GM21367 (cell line): ENCODE measurements at regions not wholly inside any gene's neighbourhood (a gene's known extent, or its start where the extent isn't known, plus 50 kb on each side); places are given as distances from the start of the nearest gene placed in this dataset.
"Not testable (repeated sequence)": the region's sequence is repeated elsewhere in the genome, so short reads cannot be mapped to it uniquely, and the experiment has no call there.

ENCODE experiments used
- ATAC-seq: cut with Tn5 transposase; IDR thresholded peaks from one replicate; pipeline ENCODE4 v1.9.1; 2021; ENCODE audit not compliant: unreplicated experiment

GRCh38 chr3:75312469-75312868 is 351.7 kb upstream of the FRG2C start:
- not testable (repeated sequence) for ATAC-seq

DNA sequence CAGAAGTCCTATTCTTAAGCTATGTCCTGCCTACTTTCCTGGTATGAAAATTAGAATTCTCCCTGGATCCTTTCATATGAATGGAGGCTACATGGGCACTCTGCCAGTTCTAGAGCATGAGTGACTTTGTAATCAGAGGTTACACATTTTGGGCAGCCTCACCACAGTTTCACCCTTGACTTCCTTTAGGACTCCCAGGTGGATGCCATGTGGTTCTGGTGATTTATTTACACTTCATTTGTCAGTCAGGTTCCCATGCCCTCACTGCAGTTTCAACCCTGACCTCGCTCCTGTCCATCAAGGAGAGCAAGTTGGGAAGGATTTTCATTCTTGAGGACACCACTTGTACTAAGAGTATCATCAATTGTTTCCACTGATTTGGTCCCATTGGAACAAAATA is 344.4 kb upstream of the FRG2C start:
- not testable (repeated sequence) for ATAC-seq

GRCh38 chr3:75320369-75320768 is 343.8 kb upstream of the FRG2C start:
- no peak for ATAC-seq

DNA sequence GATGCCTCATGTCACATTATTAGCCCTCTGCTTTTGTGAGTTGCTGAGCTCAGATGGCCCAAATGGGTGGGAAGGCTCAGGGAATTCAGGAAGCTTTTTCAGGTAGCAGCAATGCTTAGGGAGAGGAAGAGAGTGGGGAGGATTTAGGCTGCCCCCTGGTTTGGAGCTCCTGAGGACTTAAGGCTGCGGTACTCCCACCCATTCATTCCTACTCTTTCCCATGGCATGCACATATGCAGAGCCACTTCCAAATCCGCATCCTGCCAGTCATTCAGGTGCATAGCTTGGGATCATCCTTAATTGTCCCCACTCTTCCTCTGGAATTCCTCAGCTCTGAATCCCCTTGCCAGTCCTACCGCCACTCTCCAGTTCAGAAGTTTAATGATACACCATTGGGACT is 343.1 kb upstream of the FRG2C start:
- ATAC-seq: no peak

DNA sequence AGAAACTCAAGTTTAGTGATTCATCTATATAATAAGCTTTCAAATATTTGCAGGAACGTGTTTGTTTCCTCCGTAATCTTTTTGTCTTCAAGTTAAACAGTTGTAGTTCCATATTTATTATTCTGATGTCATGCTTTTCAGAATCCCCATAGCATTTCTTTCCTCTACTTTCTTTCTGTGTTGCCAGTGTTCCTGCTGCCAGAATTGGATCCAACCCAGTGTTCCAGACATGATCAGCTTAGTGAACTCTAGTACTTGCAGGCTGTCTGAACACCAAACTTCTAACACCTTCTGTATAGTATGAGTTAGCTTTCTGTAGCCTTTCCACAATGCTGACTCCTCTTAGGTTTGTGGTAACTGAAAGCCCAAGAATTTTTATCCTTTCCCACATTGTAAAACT is 340.2 kb upstream of the FRG2C start:
- not testable (repeated sequence) for ATAC-seq

- ATAC-seq: no peak
These were observed 338.4 kb upstream of the FRG2C start for GRCh38 chr3:75325716-75326115.

- no peak for ATAC-seq
These were observed 336.7 kb upstream of the FRG2C start for GRCh38 chr3:75327453-75327852.

- ATAC-seq: no peak
These were observed 334.5 kb upstream of the FRG2C start for GRCh38 chr3:75329476-75330097.

DNA sequence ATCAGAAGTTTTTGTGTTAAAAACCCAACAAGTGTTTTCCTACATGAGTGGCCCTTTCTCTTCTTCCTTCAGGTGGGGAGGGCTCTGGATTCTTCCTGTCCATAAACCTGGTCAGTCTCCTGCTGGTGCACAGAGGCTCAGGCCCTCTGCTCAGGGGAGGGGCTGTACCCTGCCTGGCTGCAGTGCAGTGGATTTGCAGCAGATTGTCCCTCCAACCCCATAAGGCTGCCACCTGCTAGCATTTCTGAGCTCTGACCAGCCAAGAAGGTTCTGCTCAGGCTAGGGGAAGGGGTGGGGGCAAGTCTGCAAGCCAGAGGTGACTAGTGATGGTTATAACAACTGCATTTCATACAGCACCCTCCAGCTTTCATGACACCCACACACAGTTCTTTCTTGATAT is 333.7 kb upstream of the FRG2C start:
- ATAC-seq: not testable (repeated sequence)

GRCh38 chr3:75332090-75332489 is 332.0 kb upstream of the FRG2C start:
- ATAC-seq: not testable (repeated sequence)

GRCh38 chr3:75332794-75333193 is 331.3 kb upstream of the FRG2C start:
- no peak for ATAC-seq

DNA sequence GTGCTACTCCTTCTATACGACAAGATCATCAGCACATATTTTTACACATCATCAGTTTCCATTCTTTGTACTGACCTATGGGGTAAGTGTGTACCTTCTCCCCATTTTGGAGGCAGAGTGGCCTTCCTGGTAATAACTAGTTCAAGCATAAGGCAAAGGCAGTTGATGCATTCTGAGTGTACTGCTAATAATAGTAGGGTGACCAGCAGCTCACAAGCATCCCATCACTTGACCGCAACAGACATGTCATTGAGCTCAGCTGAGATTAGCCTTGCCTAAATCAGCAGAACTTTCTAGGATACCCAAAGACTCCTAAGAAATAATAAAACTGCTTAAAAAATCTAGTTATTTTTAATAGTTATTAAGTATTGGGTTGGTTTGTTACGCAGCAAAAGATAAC is 329.8 kb upstream of the FRG2C start:
- no peak for ATAC-seq

- ATAC-seq: no peak
These were observed 326.8 kb upstream of the FRG2C start for GRCh38 chr3:75337226-75337900.

- no peak for ATAC-seq
These were observed 325.8 kb upstream of the FRG2C start for GRCh38 chr3:75338342-75338741.

- no peak for ATAC-seq
These were observed 322.6 kb upstream of the FRG2C start for GRCh38 chr3:75341324-75342067.

GRCh38 chr3:75342425-75342824 is 321.7 kb upstream of the FRG2C start:
- no peak for ATAC-seq

GRCh38 chr3:75350536-75350935 is 313.6 kb upstream of the FRG2C start:
- ATAC-seq: not testable (repeated sequence)

DNA sequence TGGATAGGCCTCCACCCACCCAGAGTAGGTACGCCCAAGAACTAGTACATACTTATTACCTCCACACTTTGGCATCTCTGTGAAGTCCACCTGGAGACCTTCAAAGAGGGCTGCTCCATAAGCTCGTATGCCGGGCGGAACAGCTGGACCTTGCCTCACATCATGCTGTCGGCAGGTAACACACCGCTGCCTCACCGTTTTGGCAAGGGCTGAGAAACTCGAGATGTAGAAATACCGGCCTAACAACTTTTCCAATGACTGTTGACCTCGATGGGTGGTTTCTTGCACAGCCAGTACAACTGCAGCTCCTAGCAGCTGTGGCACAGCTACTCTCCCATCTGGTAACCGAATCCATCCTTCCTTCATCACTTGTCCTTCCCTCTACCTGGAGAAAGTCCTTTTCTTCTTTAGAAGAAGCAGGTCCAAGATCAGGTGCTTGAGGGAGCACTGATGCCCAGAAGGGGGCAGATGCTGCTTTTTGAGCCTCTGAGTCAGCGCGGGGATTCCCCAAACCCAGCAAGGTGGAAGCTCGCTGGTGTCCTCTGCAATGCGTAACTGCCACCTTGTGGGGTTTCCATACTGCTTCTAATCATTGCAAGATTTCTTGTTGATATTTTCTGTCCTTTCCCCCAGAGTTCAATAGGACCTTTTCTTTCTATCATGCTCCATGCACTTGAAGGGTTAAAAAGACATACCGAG is 301.9 kb upstream of the FRG2C start:
- not testable (repeated sequence) for ATAC-seq

DNA sequence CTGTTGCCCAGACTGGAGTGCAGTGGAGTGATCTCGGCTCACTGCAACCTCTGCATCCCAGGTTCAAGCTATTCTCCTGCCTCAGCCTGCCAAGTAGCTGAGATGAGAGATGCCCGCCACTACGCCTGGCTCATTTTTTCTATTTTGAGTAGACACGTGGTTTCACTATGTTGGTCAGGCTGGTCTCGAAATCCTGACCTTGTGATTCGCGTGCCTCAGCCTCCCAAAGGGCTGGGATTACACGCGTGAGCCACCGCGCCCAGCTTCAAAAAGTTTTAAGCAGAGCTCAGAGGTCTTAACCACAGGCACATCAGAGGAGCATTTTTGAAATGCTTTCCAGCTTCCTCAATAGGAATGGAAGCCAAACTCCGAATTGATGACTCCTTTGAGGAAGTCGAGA is 291.2 kb upstream of the FRG2C start:
- ATAC-seq: not testable (repeated sequence)

- ATAC-seq: not testable (repeated sequence)
These were observed 284.3 kb upstream of the FRG2C start for GRCh38 chr3:75379840-75380239.

- no peak for ATAC-seq
These were observed 283.8 kb upstream of the FRG2C start for GRCh38 chr3:75380276-75380771.
